ENCODE measurements at regions not wholly inside any gene's neighbourhood (a gene's known extent, or its start where the extent isn't known, plus 50 kb on each side); places are given as distances from the start of the nearest gene placed in this dataset.
"Not testable (repeated sequence)": the region's sequence is repeated elsewhere in the genome, so short reads cannot be mapped to it uniquely, and the experiment has no call there.

DNA sequence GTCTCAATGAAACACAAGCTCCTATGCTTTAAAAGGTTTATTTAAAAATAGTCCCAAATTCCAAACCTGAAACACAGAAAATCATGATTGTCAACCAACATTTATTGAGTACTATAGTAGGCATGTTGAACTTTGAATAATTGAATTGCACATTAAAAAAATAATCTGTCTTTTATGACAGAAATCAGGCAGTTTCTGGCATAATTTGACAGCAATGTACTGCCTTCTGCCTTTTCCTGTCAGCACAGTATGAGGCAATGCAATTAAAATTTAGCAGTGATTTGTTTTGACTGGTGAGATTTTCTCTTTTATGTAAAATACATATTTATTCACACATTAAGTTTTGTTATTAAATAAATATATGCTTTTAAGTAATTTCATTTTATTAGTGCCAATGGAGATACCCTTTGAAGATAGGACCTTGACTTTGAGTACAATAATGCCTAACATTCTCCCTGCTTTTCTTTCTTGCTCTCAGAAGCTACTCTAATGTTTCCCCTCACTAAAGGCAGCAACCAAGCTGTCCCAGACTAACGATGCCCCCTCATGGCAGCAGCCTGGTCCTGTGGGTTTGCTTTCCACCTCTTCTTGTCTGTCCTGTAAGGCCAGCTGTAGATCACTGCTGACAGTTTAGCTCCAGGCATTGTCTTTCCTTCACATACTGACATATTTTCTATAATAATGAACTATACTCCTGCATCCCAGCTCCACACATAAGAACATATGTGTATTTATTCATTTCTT lies 346.7 kb downstream of the IL20RB start:
- DNase-seq = no peak

DNA sequence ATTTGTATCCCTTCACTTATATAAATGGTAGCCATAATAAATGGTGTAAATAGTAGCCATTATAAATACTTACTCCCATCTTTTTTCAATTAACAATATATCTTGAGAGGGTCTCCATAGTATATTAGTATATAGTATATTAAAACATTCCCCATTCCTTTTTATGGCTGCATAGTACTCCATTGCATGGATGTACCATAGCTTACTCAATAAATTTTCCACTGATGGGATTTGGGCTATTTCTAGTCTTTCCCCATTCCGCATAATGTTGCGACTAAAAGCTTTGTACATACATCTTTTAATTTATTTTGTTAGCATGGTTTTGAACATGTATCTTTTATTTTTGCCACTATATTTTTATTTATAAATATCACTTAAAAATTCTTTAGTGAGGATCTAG lies 366.3 kb downstream of the IL20RB start:
- DNase-seq = no peak

DNA sequence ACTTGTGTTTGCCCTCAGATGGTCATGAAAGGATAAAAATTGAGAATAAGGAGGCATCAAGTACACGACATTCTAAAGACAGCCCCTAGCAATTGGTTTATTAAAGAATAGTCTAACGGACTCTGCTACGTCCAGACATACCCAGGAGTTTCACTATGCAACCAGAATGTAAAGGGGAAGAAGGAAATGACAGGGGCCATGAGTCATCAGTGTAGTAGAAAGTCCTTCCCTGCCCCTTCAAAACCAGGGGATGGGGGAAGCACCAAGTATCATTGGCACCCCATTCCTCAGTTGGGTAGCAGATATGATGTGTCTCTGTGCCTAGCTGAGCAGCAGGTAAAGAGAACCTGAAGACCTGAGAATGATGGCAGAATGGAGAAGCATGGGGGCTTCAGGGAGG lies 367.4 kb downstream of the IL20RB start:
- DNase-seq = no peak

DNA sequence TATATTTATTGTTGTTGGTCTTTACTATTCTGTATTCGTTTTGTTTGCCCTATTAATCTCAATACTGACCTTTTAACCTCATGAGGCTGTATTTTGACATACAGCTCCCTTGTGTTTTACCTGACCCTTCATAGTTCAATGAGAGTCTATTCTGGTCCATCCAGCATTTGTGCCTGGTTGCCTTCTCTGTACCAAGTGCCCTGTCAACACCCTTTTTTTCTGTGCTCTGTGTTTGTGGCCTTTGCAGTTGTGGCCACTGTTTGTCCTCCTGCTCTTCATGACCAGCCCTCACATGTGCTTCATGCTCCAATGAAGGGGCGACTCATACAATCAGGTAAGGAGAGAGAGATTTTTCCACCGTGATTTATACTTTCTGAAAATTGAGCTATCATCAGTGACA lies 368.2 kb downstream of the IL20RB start:
- no peak for DNase-seq

DNA sequence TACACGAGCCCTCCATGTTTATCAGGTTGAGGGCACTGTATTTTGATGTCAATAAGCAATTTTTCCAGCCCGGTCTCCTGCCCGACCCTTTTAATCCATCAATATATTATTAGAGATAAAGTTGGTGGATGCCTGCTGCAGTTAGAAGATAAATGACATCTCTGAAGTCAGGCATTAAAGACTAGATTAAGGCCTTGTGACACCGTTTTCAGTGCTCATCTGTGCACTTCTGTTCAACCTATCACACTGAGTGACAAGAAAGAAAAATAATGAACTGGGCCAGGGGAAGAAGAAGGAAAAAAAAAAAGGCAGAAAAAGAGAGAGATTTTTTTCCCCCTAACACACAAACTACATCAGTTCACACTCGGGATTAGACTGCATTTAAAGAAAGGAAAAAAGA lies 371.8 kb downstream of the IL20RB start:
- no peak for DNase-seq

DNA sequence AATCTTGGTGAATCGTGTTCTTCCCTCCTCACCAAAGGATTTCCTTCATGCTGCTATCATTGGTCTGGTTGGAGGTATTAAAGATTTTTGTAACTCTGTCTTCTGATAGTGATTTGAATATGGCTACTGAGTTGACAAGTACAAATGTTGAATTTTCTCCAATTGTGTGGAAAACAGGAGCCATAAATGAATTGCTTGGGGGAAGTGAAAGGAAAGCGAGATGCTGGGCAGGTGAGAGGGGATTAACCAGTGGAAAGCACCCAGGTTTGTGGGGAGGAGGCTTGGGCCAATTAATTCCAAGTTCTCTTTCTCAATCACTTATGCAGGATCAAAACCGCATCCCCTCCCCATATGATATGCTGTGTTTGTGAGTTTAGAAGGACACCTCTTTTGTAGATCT lies 372.5 kb downstream of the IL20RB start:
- no peak for DNase-seq

DNA sequence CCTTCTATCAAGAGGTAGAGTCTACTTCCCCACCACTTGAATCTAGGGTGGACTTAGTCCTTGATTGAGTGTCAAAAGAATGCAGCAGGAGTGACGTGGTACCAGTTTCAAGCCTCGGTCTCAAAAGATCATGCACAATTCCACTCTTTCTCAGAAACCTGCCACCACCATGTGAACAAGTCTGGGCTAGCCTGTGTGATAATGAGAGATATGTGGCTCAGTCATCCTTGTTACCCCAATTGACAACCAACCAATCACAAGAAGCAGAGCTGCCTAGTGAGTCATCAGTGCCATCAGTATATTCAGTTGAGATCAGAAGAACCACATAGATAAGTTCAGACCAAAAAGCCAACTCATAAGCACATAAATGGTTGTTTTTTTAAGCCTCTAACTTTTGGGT lies 374.5 kb downstream of the IL20RB start:
- DNase-seq = no peak

DNA sequence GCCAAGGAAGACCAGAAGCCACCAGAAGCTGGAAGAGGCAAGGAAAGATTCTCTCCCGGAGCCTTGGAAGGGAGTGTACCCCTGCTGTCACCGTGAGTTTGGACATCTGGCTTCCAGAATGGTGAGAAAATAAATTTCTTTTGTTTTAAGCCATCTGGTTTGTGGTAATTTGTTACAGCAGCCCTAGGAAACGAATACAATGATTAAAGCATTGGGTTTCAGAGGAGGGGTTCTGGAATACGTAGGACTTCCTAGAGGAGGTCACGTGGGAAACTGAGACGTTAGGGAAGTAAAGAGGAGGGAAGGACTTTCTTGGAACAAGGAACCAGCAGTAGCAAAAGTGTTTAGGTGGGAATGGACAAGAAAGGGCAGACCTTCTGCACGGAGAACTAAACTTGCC lies 377.7 kb downstream of the IL20RB start:
- no peak for DNase-seq

DNA sequence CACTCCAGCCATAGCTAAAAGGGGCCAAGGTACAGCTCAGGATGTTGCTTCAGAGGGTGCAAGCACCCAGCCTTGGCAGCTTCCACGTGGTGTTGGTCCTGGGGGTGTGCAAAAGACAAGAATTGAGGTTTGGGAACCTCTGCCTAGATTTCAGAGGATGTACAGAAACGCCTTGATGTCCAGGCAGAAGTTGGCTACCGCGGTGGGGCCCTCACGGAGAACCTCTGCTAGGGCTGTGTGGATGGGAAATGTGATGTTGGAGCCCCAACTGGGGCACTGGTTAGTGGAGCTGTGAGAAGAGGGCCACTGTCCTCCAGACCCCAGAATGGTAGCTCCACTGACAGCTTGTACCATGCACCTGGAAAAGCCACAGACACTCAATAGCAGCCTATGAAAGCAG lies 380.6 kb downstream of the IL20RB start:
- DNase-seq = not testable (repeated sequence)

DNA sequence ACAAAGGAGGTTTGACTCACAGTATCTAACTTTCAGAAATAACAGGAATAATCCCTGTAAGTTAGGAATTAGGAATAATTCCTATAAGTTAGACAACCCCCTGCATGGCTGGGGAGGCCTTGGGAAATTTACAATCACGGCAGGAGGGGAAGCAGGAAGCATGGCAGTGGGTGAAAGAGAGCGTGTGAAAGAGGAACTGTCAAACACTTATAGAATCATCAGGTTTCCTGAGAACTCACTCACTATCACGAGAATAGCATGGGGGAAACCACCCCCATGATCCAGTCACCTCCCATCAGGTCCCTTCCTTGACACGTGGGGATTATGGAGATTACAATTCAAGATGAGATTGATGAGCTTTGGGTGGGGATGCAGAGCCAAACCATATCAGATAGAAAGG lies 385.5 kb downstream of the IL20RB start:
- DNase-seq = no peak

DNA sequence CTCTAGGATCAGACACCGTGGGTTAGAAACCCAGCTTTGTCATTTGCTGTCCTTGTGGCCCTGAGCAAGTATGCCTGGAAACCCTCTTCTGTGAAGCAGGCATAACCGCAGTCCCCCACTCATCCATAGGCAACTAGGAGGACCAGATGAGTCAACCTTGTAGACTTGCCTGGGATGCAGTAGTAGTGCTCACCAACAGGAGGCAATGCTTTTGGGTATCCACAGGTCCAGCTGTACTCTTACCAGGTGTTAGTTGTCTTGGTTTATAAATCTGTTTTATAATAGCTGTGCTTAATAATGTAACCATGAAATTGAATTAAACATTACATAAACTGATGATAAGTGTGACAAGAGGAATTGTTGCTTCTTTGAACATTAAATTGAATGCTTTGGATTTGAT lies 389.3 kb downstream of the IL20RB start:
- no peak for DNase-seq

DNA sequence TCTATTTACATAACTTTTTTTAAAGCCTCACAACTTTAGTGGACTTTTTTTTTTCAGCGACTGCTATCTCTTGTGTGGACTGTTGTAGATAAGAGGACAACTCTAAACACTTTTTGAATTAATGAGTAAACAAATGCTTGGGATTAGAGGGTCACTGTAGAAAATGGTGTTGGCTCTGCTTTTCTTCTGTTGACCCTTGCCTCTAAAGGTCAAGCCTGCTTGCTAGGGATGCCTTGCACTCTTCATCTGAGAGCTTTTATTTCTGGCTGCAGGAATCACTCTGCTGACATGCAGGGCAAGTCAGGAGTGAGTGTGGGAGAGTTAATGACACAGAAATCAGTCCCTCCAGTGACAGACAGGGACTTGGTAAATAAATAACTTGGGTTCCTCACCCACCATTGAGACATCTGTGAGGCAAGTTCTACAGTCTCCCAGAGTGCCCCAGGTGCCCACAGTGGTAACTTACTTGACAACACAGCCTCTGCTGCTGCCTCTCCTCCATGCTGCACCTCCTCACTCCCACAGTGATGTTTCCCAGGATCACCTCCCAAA lies 390.1 kb downstream of the IL20RB start:
- no peak for DNase-seq

DNA sequence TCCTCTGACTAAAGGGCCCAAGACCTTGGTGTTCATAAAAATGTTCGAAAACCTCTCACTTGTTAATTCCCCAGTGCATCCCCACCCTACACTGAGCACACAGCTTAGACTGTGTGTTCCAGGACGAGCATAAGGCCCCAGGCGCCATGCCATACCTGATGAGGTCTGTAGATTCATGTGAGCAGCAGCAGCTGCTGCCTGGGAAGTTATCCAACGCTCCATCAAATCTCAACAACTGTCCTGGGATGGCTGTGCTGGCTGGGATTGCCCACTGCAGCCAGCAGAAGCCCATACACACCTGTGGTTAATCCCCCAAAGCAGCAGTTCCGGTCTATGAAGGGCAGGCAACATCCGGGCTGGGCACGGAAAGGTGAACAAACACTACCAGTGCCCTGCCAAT lies 391.2 kb downstream of the IL20RB start:
- no peak for DNase-seq

DNA sequence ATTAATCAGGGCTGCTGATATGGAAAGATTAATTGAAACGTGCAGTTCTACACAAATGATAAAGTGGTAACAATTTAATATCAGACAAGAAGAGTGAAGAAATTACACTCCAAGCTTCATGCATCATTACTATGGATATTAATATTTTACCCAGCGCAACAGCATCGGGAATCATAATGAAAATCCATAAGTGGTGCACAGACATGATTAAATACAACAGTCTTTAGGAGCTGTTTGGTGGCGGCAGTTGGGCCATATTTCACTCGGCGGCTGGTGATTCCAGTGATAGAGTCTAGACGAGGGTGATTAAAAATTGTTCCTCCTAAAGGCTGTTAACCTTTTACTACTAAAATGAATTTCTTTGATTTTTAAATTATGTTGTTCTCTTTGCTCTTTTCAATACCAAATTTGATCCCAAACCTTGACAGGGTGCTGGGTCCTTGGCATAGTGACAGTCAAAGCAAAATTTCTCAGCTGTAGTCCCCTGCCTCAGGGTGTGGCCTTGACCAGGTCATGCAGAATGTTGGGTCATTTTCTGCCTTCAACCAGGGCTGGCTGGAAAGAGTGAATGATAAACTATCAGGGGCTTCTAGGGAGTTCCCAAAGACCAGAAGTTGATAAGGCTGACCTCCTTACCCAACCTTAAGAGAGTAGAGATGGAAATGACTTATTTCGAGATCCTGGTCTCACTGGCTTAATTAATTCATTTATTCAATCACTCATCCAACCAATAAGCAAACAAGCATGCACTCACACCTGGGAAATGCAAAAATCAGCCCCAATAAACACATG lies 392.0 kb downstream of the IL20RB start:
- no peak for DNase-seq

DNA sequence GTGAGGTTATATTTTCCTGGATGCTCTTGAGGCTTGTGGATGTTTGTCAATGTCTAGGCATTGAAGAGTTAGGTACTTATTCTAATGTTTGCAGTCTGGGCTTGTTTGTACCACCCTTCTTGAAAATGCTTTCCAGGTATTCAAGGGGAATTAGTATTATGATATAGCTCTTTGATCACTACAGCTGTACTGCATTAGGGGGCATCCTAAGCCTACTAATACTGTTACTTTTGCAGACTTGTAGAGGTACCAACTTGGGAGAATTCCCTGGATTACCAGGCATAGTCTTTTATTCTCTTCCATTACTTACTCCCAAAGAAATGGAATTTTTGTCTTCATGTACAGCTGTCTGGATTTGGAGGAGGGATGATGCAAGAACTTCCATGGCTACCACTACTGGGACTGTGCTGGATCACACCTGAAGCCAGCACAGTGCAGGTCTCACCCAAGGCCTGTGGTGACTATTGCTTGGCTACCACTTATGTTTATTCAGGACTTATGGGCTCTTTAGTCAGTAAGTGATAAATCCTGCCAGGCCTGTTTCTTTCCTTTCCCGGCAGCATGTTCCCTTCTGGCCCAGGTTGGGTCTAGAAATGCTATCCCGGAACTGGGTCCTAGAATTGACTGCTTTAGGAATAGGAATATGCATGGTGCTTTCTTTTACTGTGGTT lies 402.9 kb downstream of the IL20RB start:
- no peak for DNase-seq

DNA sequence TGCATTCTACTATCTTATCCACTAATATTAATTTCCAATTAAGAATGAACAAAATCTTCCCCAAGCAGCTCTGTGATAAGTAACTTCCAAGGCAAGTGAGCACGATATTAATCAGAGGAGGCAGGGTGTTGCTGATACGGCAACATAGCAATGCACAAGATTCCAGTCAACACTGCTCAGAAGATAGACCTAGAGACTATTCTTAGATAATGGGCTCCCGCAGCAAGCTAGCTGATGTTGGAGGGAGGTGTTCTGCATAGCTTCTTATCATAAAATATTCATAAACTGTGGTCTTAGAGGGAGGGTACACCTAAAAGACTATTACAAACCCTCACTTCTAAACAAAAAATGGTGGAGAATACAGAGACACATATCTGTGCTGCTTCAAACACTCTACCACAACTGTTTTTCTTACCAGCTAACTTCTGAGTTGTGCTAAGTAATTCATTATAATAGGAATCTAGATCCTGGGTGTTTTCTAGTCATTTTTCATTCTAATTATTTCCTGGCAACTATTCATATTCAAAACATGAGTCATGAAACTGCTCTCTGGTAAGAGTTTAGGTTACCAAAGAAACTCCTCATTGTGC lies 382.0 kb upstream of the SOX14 start:
- DNase-seq = no peak

DNA sequence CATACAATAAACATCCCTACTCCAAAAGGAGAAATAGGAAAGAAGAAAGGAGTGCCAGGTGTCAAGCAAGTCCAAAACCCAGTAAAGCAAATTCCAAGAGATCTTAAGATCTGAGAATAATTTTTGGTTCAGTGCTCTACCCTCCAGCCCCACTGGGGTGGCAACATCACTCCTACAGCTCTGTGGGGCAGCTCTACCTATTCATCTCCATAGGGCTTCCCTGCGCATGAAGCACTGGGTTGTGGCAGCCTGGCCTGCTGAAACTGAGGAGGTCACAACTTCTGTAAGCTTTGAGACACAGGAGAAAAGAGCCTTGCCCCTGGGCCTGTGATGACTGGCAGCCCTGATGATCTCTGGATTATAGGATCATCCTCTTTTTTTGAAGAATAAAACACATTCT lies 378.2 kb upstream of the SOX14 start:
- no peak for DNase-seq

DNA sequence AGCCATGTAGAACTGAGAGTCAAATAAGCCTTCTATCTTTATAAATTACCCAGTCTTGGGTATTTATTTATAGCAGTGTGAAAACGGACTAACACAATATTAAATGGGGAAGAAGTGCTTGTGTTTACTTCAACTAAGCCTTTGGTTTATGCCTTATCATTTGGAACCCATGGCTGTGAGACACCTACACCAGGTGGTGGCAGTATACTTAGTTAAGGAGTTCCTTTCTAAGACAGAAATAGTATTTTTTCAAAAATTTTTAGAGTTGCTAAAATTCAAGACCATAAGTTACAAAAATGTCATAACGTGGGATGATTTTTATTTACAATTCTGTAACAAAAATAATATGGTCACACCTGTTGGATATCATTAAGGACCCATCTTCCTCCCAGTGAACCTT lies 354.5 kb upstream of the SOX14 start:
- DNase-seq = no peak

DNA sequence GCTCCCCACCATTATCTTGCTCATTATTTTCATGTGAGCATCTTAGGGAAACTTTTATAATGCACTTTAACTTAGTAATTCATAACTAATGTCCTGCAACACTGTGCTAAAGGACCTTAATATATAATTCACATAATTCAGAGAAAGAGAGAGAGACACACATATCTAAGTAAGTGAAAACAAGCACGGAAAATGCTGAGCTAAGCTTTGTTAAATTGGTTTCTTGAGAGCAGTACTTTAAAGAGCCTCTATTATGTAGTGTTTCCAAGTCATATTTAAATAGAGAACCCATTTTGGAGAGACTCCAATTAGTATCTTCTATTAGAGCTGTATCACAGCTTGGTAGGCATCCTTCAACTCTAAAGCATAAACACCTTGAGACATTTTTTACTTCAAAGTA lies 354.1 kb upstream of the SOX14 start:
- no peak for DNase-seq

DNA sequence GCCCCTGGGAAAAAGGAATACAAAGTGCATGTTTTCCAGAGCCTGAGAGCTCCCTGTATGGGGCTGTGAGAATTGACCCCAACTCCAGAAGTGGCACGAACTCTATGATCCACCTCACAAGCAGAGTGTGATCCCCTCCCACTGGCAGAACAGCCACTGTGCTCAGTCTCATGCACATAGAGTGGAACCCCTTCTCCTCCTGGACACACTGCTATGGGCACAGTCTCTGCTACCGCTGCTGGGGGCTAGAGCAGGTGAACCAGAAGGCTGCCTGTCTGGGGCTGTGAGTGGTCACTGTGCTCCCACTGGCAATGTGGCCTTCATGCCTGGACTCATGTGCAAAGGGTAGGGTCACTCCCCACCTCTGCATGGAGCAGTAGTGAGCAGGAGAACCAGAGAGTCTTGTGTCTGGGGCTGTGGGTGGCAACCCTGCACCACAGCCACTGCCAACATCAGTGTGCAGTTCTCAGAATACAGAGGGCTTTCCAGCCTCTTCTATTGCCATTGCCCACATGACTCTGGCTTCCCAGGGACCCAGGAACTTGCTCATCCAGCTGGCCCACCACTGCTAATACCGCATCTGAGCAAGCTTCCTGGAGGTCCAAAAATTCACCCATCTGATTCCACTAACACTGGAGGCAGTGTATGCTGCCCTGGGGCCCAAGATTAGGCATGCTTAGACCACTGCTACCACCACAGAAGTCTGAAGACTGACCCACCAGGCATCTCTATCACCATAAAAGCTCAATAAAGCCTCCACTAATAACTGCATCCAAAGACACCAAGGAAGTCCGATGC lies 343.7 kb upstream of the SOX14 start:
- no peak for DNase-seq

DNA sequence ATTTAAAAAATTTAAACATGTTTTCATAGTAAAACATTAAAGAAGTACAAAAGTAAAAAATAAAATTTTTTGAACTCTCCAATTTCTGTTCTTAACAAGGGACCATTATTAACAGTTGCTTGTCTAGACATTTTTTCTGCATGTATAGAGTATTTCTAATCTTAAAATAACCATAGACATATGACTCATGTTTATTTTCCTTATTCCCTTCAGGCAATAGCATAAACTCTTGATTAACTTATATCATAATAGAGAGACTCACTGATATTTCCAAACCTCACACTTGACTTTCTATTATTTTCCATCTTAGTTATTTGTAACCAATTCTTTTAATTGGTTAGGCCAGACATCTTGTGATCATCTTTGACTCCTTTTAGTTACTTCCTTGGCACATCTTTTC lies 325.6 kb upstream of the SOX14 start:
- no peak for DNase-seq

DNA sequence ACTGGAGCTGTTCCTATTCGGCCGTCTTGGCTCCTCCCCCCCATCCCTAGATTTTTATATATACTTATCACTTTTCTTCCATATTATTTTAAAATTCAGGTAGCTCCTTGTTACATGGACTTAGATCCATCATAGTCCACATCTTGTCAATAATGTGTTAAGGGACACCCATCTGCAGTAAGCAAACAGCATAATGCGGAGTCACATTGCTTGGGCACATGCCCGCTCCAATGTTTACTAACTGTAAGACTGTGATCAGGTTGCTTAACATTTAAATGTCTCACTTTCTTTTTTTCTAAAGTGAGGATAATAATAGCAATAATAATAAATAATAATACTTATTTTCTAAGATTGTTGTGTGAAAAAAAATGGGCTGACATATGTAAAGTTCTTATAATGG lies 303.2 kb upstream of the SOX14 start:
- no peak for DNase-seq

DNA sequence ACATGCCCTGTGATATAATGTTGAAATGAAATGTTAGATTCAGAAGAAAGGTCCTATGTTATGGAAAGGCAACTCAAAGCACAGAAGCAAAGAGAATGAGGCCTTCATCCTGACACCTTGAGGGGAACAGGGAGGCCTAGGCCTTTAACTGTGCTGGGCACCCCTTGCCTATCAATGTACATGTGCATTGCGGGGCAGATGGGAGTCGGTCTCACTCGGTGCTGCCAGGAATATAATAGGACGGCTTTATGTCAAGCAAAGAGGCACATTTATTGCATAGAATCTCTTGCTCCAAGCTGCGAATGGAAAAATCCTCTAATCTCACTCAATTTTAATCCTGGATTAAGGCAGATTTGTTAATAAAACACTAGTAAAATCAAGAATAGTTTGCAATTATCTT lies 301.0 kb upstream of the SOX14 start:
- DNase-seq = no peak
